ENCODE measurements at regions not wholly inside any gene's neighbourhood (a gene's known extent, or its start where the extent isn't known, plus 50 kb on each side); places are given as distances from the start of the nearest gene placed in this dataset.

DNA sequence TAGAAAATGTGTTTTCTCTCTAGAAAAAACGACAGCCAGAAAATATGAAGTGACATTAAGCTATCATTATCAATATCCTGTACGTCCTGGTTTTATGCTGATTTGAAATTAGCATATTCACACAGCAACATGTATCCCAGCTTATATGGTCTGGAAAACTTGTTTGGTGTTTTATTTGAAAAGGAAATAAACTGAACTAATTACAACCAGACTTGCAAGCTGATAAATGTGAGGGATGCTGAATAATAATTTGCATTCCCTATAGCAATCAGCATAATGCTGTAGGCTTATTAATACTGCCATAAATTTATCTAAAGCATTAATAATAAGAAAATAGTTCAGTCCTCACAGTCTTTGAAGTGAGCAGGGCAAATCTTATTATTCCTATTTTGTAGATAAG is 336.9 kb upstream of the UMPS start:
- TF ChIP-seq POLR2A (IDR thresholded peaks at IDR 0.05; ENCODE audit: low read depth, low read length) (no peak), EZH2 (IDR thresholded peaks at IDR 0.05; ENCODE audit: borderline replicate concordance, low read depth, low read length, severe bottlenecking) (no peak)
- TF ChIP-seq, protein P1, sequence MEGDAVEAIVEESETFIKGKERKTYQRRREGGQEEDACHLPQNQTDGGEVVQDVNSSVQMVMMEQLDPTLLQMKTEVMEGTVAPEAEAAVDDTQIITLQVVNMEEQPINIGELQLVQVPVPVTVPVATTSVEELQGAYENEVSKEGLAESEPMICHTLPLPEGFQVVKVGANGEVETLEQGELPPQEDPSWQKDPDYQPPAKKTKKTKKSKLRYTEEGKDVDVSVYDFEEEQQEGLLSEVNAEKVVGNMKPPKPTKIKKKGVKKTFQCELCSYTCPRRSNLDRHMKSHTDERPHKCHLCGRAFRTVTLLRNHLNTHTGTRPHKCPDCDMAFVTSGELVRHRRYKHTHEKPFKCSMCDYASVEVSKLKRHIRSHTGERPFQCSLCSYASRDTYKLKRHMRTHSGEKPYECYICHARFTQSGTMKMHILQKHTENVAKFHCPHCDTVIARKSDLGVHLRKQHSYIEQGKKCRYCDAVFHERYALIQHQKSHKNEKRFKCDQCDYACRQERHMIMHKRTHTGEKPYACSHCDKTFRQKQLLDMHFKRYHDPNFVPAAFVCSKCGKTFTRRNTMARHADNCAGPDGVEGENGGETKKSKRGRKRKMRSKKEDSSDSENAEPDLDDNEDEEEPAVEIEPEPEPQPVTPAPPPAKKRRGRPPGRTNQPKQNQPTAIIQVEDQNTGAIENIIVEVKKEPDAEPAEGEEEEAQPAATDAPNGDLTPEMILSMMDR (IDR thresholded peaks at IDR 0.05; ENCODE audit: extremely low read depth in 1 of 2, insufficient read depth in 1 of 2, low read depth in 1 of 2, low read length in 2 of 2) = no peak
